Gastrocnemius medialis (tissue), 4 donors: ENCODE measurements at regions not wholly inside any gene's neighbourhood (a gene's known extent, or its start where the extent isn't known, plus 50 kb on each side); places are given as distances from the start of the nearest gene placed in this dataset.

ENCODE experiments used
- POLR2A ChIP-seq, 2 donors: fragments of 450-650 bp; IDR thresholded peaks; one replicate each; pipeline ENCODE4 v1.6.1; 2017; ENCODE audit warnings: antibody characterized with exemption in 2 of 2, mild to moderate bottlenecking in 2 of 2, moderate library complexity in 2 of 2
- TF ChIP-seq, protein P1 (sequence below), 5 experiments: fragments of 450-650 bp in 3 of 5; fragments of 200-600 bp in 2 of 5; sonication (generic) in 2 of 5; IDR thresholded peaks in 4 of 5; conservative IDR thresholded peaks in 1 of 5; 1 replicate in 4 of 5; 2 replicates in 1 of 5; pipeline ENCODE4 v1.5.1; 2016 to 2019; ENCODE audit warnings: antibody characterized with exemption in 5 of 5, mild to moderate bottlenecking in 3 of 5, moderate library complexity in 3 of 5

DNA sequence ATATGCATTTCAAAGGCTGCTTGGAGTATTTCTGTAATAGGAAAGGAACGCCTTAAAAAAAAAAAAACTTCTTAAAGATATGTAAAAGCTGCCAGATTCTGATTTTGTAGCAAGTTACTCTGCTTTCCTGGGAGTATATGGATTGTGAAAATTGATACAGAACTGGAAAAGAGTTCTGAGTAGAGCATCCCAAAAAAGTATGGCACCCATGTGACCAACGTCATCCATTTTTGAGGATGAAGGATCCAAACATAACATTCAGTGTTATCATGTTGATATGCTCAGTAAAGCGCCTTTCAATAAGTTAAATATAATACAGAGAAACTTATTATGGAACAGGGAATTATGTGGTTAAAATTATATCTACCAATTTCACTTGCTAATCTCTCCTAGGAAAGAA is 978.4 kb upstream of the POU3F3 start:
- TF ChIP-seq POLR2A (IDR thresholded peaks at IDR 0.05): no peak
- TF ChIP-seq, protein P1, sequence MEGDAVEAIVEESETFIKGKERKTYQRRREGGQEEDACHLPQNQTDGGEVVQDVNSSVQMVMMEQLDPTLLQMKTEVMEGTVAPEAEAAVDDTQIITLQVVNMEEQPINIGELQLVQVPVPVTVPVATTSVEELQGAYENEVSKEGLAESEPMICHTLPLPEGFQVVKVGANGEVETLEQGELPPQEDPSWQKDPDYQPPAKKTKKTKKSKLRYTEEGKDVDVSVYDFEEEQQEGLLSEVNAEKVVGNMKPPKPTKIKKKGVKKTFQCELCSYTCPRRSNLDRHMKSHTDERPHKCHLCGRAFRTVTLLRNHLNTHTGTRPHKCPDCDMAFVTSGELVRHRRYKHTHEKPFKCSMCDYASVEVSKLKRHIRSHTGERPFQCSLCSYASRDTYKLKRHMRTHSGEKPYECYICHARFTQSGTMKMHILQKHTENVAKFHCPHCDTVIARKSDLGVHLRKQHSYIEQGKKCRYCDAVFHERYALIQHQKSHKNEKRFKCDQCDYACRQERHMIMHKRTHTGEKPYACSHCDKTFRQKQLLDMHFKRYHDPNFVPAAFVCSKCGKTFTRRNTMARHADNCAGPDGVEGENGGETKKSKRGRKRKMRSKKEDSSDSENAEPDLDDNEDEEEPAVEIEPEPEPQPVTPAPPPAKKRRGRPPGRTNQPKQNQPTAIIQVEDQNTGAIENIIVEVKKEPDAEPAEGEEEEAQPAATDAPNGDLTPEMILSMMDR (IDR thresholded peaks at IDR 0.05 in 4 of 5, conservative IDR thresholded peaks at IDR 0.05 in 1 of 5): no peak
